GM12878 (cell line): ENCODE measurements at regions not wholly inside any gene's neighbourhood (a gene's known extent, or its start where the extent isn't known, plus 50 kb on each side); places are given as distances from the start of the nearest gene placed in this dataset.

ENCODE experiments used
- ATAC-seq: fragments of 200-7000 bp; cut with Tn5 transposase; 3 replicates; pipeline ENCODE4 v1.9.1; 2020; ENCODE audit warnings: mild to moderate bottlenecking, moderate library complexity
- BruUV-seq: library from RNA; stranded (reverse); fragments of 400-500 nt; replicated peaks from 2 replicates; lab custom pipeline; 2021; lab: Mats Ljungman, UMichigan
- CTCF ChIA-PET: fragments of 300-600 bp; sonication (Branson Sonifier 250); formaldehyde crosslinking; extraction: SDS; loops from one replicate; lab custom pipeline; 2021; ENCODE audit warnings: inconsistent platforms; lab: Yijun Ruan, JAX
- POLR2A ChIA-PET: fragments of 350-600 bp; formaldehyde crosslinking; extraction: SDS; loops from one replicate; lab custom pipeline; 2021; ENCODE audit warnings: inconsistent platforms; lab: Charles Lee
- RAD21 ChIA-PET: fragments of 300-600 bp; sonication (Branson Sonifier 250); formaldehyde crosslinking; loops from one replicate; lab custom pipeline; 2023; ENCODE audit warnings: antibody characterized with exemption; ENCODE audit not compliant: unreplicated experiment; lab: Charles Lee
- SMC1A ChIA-PET: fragments of 300-600 bp; sonication (Branson Sonifier 250); formaldehyde crosslinking; loops from one replicate; lab custom pipeline; 2023; ENCODE audit not compliant: unreplicated experiment, uncharacterized antibody; lab: Charles Lee
- DNase-seq: peaks from one replicate; pipeline ENCODE4 v3.0.0-alpha.2; 2011; ENCODE audit warnings: low read depth, low spot score
- FAIRE-seq: peaks from 3 replicates; lab custom pipeline; 2011; peaks lifted over from hg19 to GRCh38; lab: Jason Lieb, UNC
- H2AFZ ChIP-seq: 2 replicates; pipeline ENCODE4 v1.6.0; 2011; ENCODE audit warnings: low read depth, low read length, control low read depth; ENCODE audit not compliant: control insufficient read depth
- H3K27ac ChIP-seq: 2 replicates; pipeline ENCODE4 v1.5.1; 2011; ENCODE audit warnings: control low read depth; ENCODE audit not compliant: control insufficient read depth, insufficient read depth
- H3K27me3 ChIP-seq, 2 experiments: replicated peaks in 1 of 2; 2 replicates each; pipeline versions ENCODE4 v1.6.0 to v1.6.1; 2011; ENCODE audit warnings: low read length in 1 of 2; ENCODE audit not compliant: control insufficient read depth in 2 of 2, insufficient read depth in 2 of 2
- H3K36me3 ChIP-seq, 2 experiments: 2 replicates each; pipeline ENCODE4 v1.5.1; 2011; ENCODE audit warnings: low read length in 1 of 2; ENCODE audit not compliant: control insufficient read depth in 2 of 2, insufficient read depth in 2 of 2
- H3K4me1 ChIP-seq: 2 replicates; pipeline ENCODE4 v1.6.1; 2011; ENCODE audit warnings: mild to moderate bottlenecking, low read length, moderate library complexity, mixed read lengths; ENCODE audit not compliant: control insufficient read depth, insufficient read depth
- H3K4me2 ChIP-seq: 2 replicates; pipeline ENCODE4 v1.6.0; 2011; ENCODE audit warnings: control low read depth; ENCODE audit not compliant: control insufficient read depth, insufficient read depth
- H3K4me3 ChIP-seq: fragments of 200-600 bp; sonication (generic); 2 replicates; pipeline ENCODE4 v1.5.1; 2016
- H3K79me2 ChIP-seq: 2 replicates; pipeline ENCODE4 v1.6.0; 2011; ENCODE audit warnings: low read length; ENCODE audit not compliant: control insufficient read depth, insufficient read depth
- H3K9ac ChIP-seq: 2 replicates; pipeline ENCODE4 v1.8.0; 2011; ENCODE audit warnings: low read length, control low read depth, mixed read lengths; ENCODE audit not compliant: control insufficient read depth, insufficient read depth
- H3K9me3 ChIP-seq: replicated peaks from 3 replicates; pipeline ENCODE4 v1.5.1; 2011; ENCODE audit warnings: mild to moderate bottlenecking, low read length; ENCODE audit not compliant: control insufficient read depth, insufficient read depth
- H4K20me1 ChIP-seq: 2 replicates; pipeline ENCODE4 v1.6.0; 2011; ENCODE audit not compliant: control insufficient read depth, insufficient read depth
- ASH2L ChIP-seq: fragments of 300-600, 200-600 bp; sonication (generic); IDR thresholded peaks from 2 replicates; pipeline ENCODE4 v1.6.1; 2017; ENCODE audit warnings: low read depth, mild to moderate bottlenecking, borderline replicate concordance
- BACH1 ChIP-seq: fragments of 450-650 bp; IDR thresholded peaks from 2 replicates; pipeline ENCODE4 v1.6.1; 2017; ENCODE audit warnings: mild to moderate bottlenecking, borderline replicate concordance
- BCL11A ChIP-seq: IDR thresholded peaks from 2 replicates; pipeline ENCODE4 v1.6.1; 2011; ENCODE audit warnings: low read depth, low read length
- BMI1 ChIP-seq: fragments of 450-650 bp; IDR thresholded peaks from 2 replicates; pipeline ENCODE4 v1.6.1; 2016; ENCODE audit warnings: mild to moderate bottlenecking, moderate library complexity, borderline replicate concordance
- EED ChIP-seq: sonication (generic); IDR thresholded peaks from 2 replicates; pipeline ENCODE4 v1.6.1; 2016; ENCODE audit warnings: antibody characterized with exemption, low read depth
- ETV6 ChIP-seq, 2 experiments: fragments of 450-650 bp in 1 of 2; IDR thresholded peaks in 1 of 2; conservative IDR thresholded peaks in 1 of 2; 2 replicates each; pipeline ENCODE4 v1.6.1; 2014; ENCODE audit warnings: antibody characterized with exemption in 1 of 2, borderline replicate concordance in 1 of 2, low read depth in 1 of 2, mild to moderate bottlenecking in 1 of 2, moderate library complexity in 1 of 2
- FOXK2 ChIP-seq: fragments of 450-650 bp; IDR thresholded peaks from 2 replicates; pipeline ENCODE4 v1.6.1; 2017; ENCODE audit warnings: mild to moderate bottlenecking, moderate library complexity
- MEF2B ChIP-seq: fragments of 450-650 bp; IDR thresholded peaks from 2 replicates; pipeline ENCODE4 v1.6.1; 2018; ENCODE audit warnings: mild to moderate bottlenecking, moderate library complexity; ENCODE audit not compliant: partially characterized antibody, poor library complexity, severe bottlenecking
- NFIC ChIP-seq: IDR thresholded peaks from 2 replicates; pipeline ENCODE4 v1.6.1; 2012; ENCODE audit warnings: low read depth, mild to moderate bottlenecking, inconsistent platforms, low read length, moderate library complexity
- NFYA ChIP-seq: IDR thresholded peaks from 2 replicates; pipeline ENCODE4 v1.6.1; 2011; ENCODE audit warnings: low read depth, mild to moderate bottlenecking, low read length, improper control_type of control experiment, borderline replicate concordance
- NR2C1 ChIP-seq: fragments of 450-650 bp; IDR thresholded peaks from 2 replicates; pipeline ENCODE4 v1.6.1; 2017; ENCODE audit warnings: antibody characterized with exemption, mild to moderate bottlenecking, moderate library complexity
- SMAD5 ChIP-seq: IDR thresholded peaks from 2 replicates; pipeline ENCODE4 v1.6.1; 2016; ENCODE audit warnings: antibody characterized with exemption, low read depth
- SUPT20H ChIP-seq: IDR thresholded peaks from 2 replicates; pipeline ENCODE4 v1.6.1; 2011; ENCODE audit warnings: low read depth, mild to moderate bottlenecking, low read length, moderate library complexity, borderline replicate concordance; ENCODE audit not compliant: control insufficient read depth
- TCF12 ChIP-seq: IDR thresholded peaks from 2 replicates; pipeline ENCODE4 v1.6.1; 2011; ENCODE audit warnings: low read depth, mild to moderate bottlenecking, low read length
- in situ Hi-C: fragments of 300-500 bp; cut with MboI; formaldehyde crosslinking; loops from 9 replicates; pipeline ENCODE4 v1.14.3; 2018; ENCODE audit warnings: mixed read lengths
- intact Hi-C: fragments of 100-400 bp; cut with micrococcal nuclease; formaldehyde crosslinking; loops from one replicate; pipeline ENCODE4 v1.14.2; 2022; ENCODE audit not compliant: unreplicated experiment
- TF ChIP-seq, protein P1 (sequence below): fragments of 450-650 bp; IDR thresholded peaks from 2 replicates; pipeline ENCODE4 v1.6.1; 2016; ENCODE audit warnings: mild to moderate bottlenecking
- TF ChIP-seq, protein P2 (sequence below): fragments of 450-650 bp; IDR thresholded peaks from 2 replicates; pipeline ENCODE4 v1.6.1; 2014; ENCODE audit warnings: mild to moderate bottlenecking
- TF ChIP-seq, protein P3 (sequence below): IDR thresholded peaks from 2 replicates; pipeline ENCODE4 v1.6.1; 2011; ENCODE audit warnings: borderline replicate concordance, low read depth, mild to moderate bottlenecking, moderate library complexity, mixed read lengths, low read length; ENCODE audit not compliant: insufficient read depth; ENCODE audit errors: extremely low read length
- TF ChIP-seq, protein P4 (sequence below): fragments of 450-650 bp; formaldehyde crosslinking; IDR thresholded peaks from 2 replicates; pipeline ENCODE4 v1.5.0; 2022; ENCODE audit warnings: mild to moderate bottlenecking, missing genetic modification characterization

DNA sequence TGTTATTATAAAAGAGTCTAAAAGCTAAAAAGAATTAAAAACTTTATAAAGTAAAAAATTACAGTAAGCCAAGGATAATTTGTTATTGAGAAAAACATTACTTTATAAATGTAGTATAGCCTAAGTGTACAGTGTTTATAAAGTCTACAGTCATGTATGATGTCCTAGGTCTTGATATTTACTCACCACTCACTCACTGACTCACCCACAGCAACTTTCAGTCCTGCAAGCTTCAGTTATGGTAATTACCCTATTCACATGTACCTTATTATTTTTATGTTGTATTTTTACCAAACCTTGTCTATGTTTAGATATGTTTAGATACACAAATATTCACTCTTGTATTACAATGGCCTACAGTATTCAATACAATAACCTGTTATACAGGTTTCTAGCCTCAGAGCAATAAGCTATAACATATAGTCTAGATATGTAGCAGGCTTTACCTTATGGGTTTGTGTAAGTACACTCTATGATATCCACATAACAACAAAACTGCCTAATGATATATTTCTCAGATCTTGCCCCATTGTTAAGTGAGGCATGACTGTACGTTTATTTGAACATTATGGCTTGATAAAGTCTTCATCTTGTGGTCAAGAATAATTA is 113.7 kb upstream of the KITLG start (continued):
- TF ChIP-seq SMAD5 (no peak), NR2C1 (no peak)
- TF ChIP-seq, protein P1, sequence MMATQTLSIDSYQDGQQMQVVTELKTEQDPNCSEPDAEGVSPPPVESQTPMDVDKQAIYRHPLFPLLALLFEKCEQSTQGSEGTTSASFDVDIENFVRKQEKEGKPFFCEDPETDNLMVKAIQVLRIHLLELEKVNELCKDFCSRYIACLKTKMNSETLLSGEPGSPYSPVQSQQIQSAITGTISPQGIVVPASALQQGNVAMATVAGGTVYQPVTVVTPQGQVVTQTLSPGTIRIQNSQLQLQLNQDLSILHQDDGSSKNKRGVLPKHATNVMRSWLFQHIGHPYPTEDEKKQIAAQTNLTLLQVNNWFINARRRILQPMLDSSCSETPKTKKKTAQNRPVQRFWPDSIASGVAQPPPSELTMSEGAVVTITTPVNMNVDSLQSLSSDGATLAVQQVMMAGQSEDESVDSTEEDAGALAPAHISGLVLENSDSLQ = no peak
- TF ChIP-seq, protein P2, sequence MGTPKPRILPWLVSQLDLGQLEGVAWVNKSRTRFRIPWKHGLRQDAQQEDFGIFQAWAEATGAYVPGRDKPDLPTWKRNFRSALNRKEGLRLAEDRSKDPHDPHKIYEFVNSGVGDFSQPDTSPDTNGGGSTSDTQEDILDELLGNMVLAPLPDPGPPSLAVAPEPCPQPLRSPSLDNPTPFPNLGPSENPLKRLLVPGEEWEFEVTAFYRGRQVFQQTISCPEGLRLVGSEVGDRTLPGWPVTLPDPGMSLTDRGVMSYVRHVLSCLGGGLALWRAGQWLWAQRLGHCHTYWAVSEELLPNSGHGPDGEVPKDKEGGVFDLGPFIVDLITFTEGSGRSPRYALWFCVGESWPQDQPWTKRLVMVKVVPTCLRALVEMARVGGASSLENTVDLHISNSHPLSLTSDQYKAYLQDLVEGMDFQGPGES = no peak

DNA sequence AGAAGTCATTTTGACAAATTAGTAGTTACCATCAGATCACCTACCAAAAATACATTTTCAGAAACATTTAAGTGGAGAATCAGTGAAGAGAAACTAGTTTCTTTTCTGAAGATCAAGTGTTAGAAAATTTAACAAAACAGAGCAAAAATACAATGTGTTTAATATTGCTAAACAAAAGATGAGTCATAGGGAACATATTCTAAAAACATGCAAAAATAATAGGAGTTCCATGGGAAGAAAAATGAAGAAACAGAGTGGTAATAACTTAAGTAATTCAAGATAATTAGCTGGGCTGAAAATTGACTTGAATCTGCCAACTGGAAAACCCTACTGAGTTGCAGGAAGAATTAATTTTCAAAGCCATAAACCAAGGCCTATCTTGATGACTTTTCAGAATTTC is 111.5 kb upstream of the KITLG start:
- intact Hi-C loops (no loop called here), in situ Hi-C loops (no loop called here)
- no peak overlapping the region for H3K9ac ChIP-seq
- H3K4me1 ChIP-seq = no peaks in the 10 kb centered on the region
- no peaks in the 10 kb centered on the region for H4K20me1 ChIP-seq
- RAD21 ChIA-PET = no interaction called here
- H3K27me3 ChIP-seq = no peaks in the 10 kb centered on the region
- H3K9me3 ChIP-seq = no peaks in the 10 kb centered on the region
- H3K27ac ChIP-seq = no peak overlapping the region
- BruUV-seq = no TSS peak
- H3K4me2 ChIP-seq = no peak overlapping the region
- H3K4me3 ChIP-seq = no peak overlapping the region
- SMC1A ChIA-PET = interaction anchor here (1.2 kb wide), 1 partner anchor 177 kb away, joined by 3 read pairs; no protein-coding TSS in a partner anchor
- ATAC-seq (no peak), DNase-seq (no peak), FAIRE-seq (no peak)
- POLR2A ChIA-PET = no interaction called here
- no peaks in the 10 kb centered on the region for H3K36me3 ChIP-seq
- H2AFZ ChIP-seq = no peak overlapping the region
- H3K79me2 ChIP-seq = no peaks in the 10 kb centered on the region
- CTCF ChIA-PET = no interaction called here
- no peak for TF ChIP-seq NFYA
- TF ChIP-seq EED = no peak
- no peak for TF ChIP-seq ETV6 (conservative IDR thresholded peaks at IDR 0.05 in 1 of 2, IDR thresholded peaks at IDR 0.05 in 1 of 2; ENCODE audit: borderline replicate concordance in 1 of 2, low read depth in 1 of 2)
- TF ChIP-seq ASH2L = no peak
- TF ChIP-seq BACH1 = no peak
- no peak for TF ChIP-seq SUPT20H
- TF ChIP-seq NFIC = no peak
- TF ChIP-seq MEF2B = no peak
- TF ChIP-seq BMI1 = no peak
- no peak for TF ChIP-seq BCL11A
- TF ChIP-seq, protein P3, sequence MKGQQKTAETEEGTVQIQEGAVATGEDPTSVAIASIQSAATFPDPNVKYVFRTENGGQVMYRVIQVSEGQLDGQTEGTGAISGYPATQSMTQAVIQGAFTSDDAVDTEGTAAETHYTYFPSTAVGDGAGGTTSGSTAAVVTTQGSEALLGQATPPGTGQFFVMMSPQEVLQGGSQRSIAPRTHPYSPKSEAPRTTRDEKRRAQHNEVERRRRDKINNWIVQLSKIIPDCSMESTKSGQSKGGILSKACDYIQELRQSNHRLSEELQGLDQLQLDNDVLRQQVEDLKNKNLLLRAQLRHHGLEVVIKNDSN = no peak
- TF ChIP-seq TCF12 = no peak
- no peak for TF ChIP-seq FOXK2
- TF ChIP-seq, protein P4, sequence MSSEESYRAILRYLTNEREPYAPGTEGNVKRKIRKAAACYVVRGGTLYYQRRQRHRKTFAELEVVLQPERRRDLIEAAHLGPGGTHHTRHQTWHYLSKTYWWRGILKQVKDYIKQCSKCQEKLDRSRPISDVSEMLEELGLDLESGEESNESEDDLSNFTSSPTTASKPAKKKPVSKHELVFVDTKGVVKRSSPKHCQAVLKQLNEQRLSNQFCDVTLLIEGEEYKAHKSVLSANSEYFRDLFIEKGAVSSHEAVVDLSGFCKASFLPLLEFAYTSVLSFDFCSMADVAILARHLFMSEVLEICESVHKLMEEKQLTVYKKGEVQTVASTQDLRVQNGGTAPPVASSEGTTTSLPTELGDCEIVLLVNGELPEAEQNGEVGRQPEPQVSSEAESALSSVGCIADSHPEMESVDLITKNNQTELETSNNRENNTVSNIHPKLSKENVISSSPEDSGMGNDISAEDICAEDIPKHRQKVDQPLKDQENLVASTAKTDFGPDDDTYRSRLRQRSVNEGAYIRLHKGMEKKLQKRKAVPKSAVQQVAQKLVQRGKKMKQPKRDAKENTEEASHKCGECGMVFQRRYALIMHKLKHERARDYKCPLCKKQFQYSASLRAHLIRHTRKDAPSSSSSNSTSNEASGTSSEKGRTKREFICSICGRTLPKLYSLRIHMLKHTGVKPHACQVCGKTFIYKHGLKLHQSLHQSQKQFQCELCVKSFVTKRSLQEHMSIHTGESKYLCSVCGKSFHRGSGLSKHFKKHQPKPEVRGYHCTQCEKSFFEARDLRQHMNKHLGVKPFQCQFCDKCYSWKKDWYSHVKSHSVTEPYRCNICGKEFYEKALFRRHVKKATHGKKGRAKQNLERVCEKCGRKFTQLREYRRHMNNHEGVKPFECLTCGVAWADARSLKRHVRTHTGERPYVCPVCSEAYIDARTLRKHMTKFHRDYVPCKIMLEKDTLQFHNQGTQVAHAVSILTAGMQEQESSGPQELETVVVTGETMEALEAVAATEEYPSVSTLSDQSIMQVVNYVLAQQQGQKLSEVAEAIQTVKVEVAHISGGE = no peak
